MCF 10A (cell line): ENCODE measurements at regions not wholly inside any gene's neighbourhood (a gene's known extent, or its start where the extent isn't known, plus 50 kb on each side); places are given as distances from the start of the nearest gene placed in this dataset.

ENCODE experiments used
- BruUV-seq: library from RNA; stranded (reverse); fragments of 400-500 nt; replicated peaks from 2 replicates; lab custom pipeline; 2021; lab: Mats Ljungman, UMichigan
- CTCF ChIA-PET: fragments of 300-600 bp; sonication (Branson Sonifier 250); formaldehyde crosslinking; extraction: SDS; loops from one replicate; lab custom pipeline; 2021; ENCODE audit warnings: antibody characterized with exemption, inconsistent platforms; lab: Yijun Ruan, JAX
- POLR2A ChIA-PET: fragments of 300-600, 350-650 bp; sonication (Branson Sonifier 250); formaldehyde crosslinking; extraction: SDS; loops from one replicate; lab custom pipeline; 2020; ENCODE audit warnings: antibody characterized with exemption, inconsistent platforms; lab: Yijun Ruan, JAX
- DNase-seq: peaks from one replicate; pipeline ENCODE4 v3.0.0-alpha.2; 2018; ENCODE audit not compliant: unreplicated experiment
- H3K27ac Mint-ChIP-seq: one replicate; pipeline ENCODE4 v1.8.0; 2022; ENCODE audit warnings: mild to moderate bottlenecking, low read depth, mixed read lengths; ENCODE audit not compliant: unreplicated experiment
- H3K27me3 Mint-ChIP-seq: one replicate; pipeline ENCODE4 v1.8.0; 2022; ENCODE audit warnings: mixed read lengths; ENCODE audit not compliant: insufficient read depth, unreplicated experiment
- H3K36me3 Mint-ChIP-seq: one replicate; pipeline ENCODE4 v1.8.0; 2022; ENCODE audit warnings: mild to moderate bottlenecking, moderate library complexity, mixed read lengths; ENCODE audit not compliant: insufficient read depth, unreplicated experiment
- H3K4me1 Mint-ChIP-seq: one replicate; pipeline ENCODE4 v1.8.0; 2022; ENCODE audit warnings: mixed read lengths; ENCODE audit not compliant: insufficient read depth, unreplicated experiment
- H3K4me3 Mint-ChIP-seq: one replicate; pipeline ENCODE4 v1.8.0; 2022; ENCODE audit warnings: mild to moderate bottlenecking, moderate library complexity, mixed read lengths; ENCODE audit not compliant: unreplicated experiment
- H3K9me3 Mint-ChIP-seq: one replicate; pipeline ENCODE4 v1.8.0; 2022; ENCODE audit warnings: mixed read lengths; ENCODE audit not compliant: unreplicated experiment
- intact Hi-C: fragments of 100-400 bp; cut with micrococcal nuclease; formaldehyde crosslinking; loops from 2 replicates; pipeline ENCODE4 v1.14.1; 2022
- TF ChIP-seq, protein P1 (sequence below): fragments of 200-600 bp; IDR thresholded peaks from one replicate; pipeline ENCODE4 v1.8.0; 2022; ENCODE audit warnings: antibody characterized with exemption, mild to moderate bottlenecking; ENCODE audit not compliant: unreplicated experiment

DNA sequence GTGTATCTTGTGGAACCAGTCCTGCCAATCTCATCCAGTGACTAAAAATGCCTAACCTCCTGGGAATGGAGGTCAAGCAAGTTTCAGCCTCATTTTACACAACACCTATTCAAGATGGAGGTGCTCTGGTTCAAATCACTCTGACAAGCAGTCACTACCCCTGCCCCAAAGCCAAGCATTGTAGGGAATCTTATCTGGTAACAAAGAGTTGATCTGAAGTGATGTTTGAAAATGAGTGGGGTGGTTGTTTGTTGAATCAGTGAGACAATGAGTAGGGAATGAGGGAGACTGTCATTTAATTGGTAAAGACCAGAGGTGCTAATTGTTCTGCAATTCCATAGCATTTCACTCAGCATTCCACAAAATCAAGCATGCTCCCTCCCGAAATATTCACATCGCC is 132.0 kb downstream of the RND3 start:
- intact Hi-C loops = no loop called here
- H3K9me3 Mint-ChIP-seq = no peaks in the 10 kb centered on the region
- H3K4me1 Mint-ChIP-seq = peaks cover 9% of the 10 kb centered on the region
- BruUV-seq = no TSS peak
- TF ChIP-seq, protein P1, sequence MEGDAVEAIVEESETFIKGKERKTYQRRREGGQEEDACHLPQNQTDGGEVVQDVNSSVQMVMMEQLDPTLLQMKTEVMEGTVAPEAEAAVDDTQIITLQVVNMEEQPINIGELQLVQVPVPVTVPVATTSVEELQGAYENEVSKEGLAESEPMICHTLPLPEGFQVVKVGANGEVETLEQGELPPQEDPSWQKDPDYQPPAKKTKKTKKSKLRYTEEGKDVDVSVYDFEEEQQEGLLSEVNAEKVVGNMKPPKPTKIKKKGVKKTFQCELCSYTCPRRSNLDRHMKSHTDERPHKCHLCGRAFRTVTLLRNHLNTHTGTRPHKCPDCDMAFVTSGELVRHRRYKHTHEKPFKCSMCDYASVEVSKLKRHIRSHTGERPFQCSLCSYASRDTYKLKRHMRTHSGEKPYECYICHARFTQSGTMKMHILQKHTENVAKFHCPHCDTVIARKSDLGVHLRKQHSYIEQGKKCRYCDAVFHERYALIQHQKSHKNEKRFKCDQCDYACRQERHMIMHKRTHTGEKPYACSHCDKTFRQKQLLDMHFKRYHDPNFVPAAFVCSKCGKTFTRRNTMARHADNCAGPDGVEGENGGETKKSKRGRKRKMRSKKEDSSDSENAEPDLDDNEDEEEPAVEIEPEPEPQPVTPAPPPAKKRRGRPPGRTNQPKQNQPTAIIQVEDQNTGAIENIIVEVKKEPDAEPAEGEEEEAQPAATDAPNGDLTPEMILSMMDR = no peak
- H3K4me3 Mint-ChIP-seq = no peak overlapping the region
- H3K36me3 Mint-ChIP-seq = no peaks in the 10 kb centered on the region
- H3K27ac Mint-ChIP-seq = no peak overlapping the region
- CTCF ChIA-PET = interaction anchor here (0.6 kb wide), 1 partner anchor 31 kb away, joined by 4 read pairs; no protein-coding TSS in a partner anchor
- no peak for DNase-seq
- no peaks in the 10 kb centered on the region for H3K27me3 Mint-ChIP-seq
- POLR2A ChIA-PET = no interaction called here

DNA sequence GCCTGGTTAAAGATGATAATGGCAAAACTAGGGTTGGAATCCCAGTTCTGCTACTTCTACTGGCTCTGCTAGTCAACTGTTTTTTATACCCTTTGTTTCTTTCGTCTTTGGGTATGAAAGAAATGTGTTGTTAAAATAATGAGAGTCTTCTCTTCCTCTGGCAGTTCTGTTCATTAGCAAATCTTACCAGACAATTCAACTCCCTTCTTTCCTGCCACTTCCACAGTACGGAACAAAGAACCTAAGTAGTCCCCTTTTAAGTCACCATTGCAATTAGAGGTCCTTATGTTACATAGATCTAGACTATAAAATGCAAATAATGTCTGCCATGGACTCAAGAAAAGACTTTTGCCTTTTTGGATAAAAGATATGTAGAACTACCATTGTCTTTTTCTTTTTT is 134.1 kb downstream of the RND3 start:
- ChIA-PET CTCF (no interaction called here), POLR2A (interaction anchor here (0.7 kb wide), 1 partner anchor 292 kb away, joined by 3 read pairs; no protein-coding TSS in a partner anchor)
- no peaks in the 10 kb centered on the region for H3K9me3 Mint-ChIP-seq
- no peaks in the 10 kb centered on the region for H3K27me3 Mint-ChIP-seq
- intact Hi-C loops = no loop called here
- H3K4me1 Mint-ChIP-seq = peaks cover 7% of the 10 kb centered on the region
- DNase-seq = no peak
- H3K36me3 Mint-ChIP-seq = no peaks in the 10 kb centered on the region
- no TSS peak for BruUV-seq
- H3K4me3 Mint-ChIP-seq = no peak overlapping the region
- H3K27ac Mint-ChIP-seq = no peak overlapping the region
- TF ChIP-seq, protein P1 = no peak

DNA sequence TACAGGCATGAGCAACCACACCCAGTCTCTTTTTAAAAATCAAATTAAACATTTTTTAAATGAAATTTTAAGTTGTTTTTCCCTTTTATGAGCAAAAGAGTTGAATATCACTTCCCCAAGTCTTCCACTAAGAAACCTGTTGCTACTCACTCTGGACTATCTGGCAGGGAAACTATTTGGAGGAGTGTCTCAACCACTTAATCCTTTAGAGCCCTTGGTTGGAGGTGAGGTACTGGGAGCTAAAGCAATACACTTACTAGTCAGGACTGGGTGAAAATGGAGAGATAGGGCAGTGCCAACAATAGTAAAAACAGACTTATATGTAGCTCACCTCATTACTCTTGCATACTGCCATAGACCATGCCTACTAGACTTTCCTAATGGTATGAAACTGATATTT is 135.5 kb downstream of the RND3 start:
- no peaks in the 10 kb centered on the region for H3K36me3 Mint-ChIP-seq
- no peak overlapping the region for H3K4me3 Mint-ChIP-seq
- no peaks in the 10 kb centered on the region for H3K4me1 Mint-ChIP-seq
- DNase-seq = no peak
- ChIA-PET CTCF (interaction anchor here (1.0 kb wide), 1 partner anchor 16 kb away, joined by 3 read pairs; no protein-coding TSS in a partner anchor), POLR2A (no interaction called here)
- H3K9me3 Mint-ChIP-seq = no peaks in the 10 kb centered on the region
- BruUV-seq = no TSS peak
- no peak overlapping the region for H3K27ac Mint-ChIP-seq
- intact Hi-C loops = no loop called here
- TF ChIP-seq, protein P1 = no peak
- no peaks in the 10 kb centered on the region for H3K27me3 Mint-ChIP-seq

DNA sequence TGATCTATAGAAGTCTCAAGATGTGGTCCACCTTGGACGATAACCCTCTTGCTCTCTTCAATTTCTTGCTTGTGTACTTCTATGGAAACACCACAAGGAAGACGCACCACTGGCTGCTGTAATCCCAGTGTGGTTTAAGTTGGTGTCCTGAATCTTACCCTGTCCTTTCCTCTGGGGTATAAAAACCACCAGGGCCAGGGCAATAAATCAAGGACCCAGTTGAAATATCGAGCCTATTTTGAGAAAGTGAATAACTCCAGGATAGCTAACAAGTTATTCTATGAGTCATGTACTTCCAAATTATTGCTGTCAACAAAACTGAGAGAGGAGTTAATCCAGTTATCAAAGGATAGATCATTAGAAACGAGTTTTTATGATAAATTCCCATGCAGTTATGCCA is 137.0 kb downstream of the RND3 start:
- intact Hi-C loops = no loop called here
- Mint-ChIP-seq H3K36me3 (no peaks in the 10 kb centered on the region), H3K9me3 (no peaks in the 10 kb centered on the region), H3K4me3 (no peak overlapping the region), H3K27ac (no peak overlapping the region), H3K27me3 (no peaks in the 10 kb centered on the region), H3K4me1 (no peaks in the 10 kb centered on the region)
- ChIA-PET POLR2A (no interaction called here), CTCF (no interaction called here)
- BruUV-seq = no TSS peak
- DNase-seq = no peak
- TF ChIP-seq, protein P1 = no peak
